ENCODE measurements at regions not wholly inside any gene's neighbourhood (a gene's known extent, or its start where the extent isn't known, plus 50 kb on each side); places are given as distances from the start of the nearest gene placed in this dataset.

- POLR2A ChIA-PET: no interaction called here
- Histone ChIP-seq H3K4me3 (ENCODE audit: low read depth, low read length) (no peak overlapping the region), H3K36me3 (ENCODE audit: control insufficient read depth in 2 of 2, insufficient read depth in 1 of 2, low read length in 2 of 2) (no peaks in the 10 kb centered on the region), H3K27ac (ENCODE audit: extremely low read depth, low read depth, low read length) (no peak overlapping the region), H3K9me3 (ENCODE audit: control insufficient read depth, insufficient read depth, low read depth, low read length) (no peaks in the 10 kb centered on the region), H3K4me1 (ENCODE audit: control insufficient read depth, insufficient read depth, low read length) (no peaks in the 10 kb centered on the region)
- no peak for TF ChIP-seq ZBTB6 (tag by site-specific recombination; IDR thresholded peaks at IDR 0.05)
- TF ChIP-seq KLF7 (tag by site-specific recombination; IDR thresholded peaks at IDR 0.05; ENCODE audit: borderline replicate concordance): no peak
- no peak for TF ChIP-seq FEZF1 (tag by site-specific recombination; IDR thresholded peaks at IDR 0.05)
- TF ChIP-seq ZNF510 (tag by site-specific recombination; IDR thresholded peaks at IDR 0.05; ENCODE audit: insufficient replicate concordance): no peak
- TF ChIP-seq ZNF501 (tag by site-specific recombination; IDR thresholded peaks at IDR 0.05): no peak
- no peak for TF ChIP-seq ZXDB (tag by site-specific recombination; IDR thresholded peaks at IDR 0.05)
- TF ChIP-seq YY2 (tag by site-specific recombination; IDR thresholded peaks at IDR 0.05): no peak
- no peak for TF ChIP-seq ZNF280C (tag by site-specific recombination; IDR thresholded peaks at IDR 0.05)
- TF ChIP-seq ZNF513 (tag by site-specific recombination; IDR thresholded peaks at IDR 0.05): no peak
- TF ChIP-seq ZNF600 (tag by site-specific recombination; IDR thresholded peaks at IDR 0.05): no peak
- TF ChIP-seq ZBTB48 (tag by site-specific recombination; IDR thresholded peaks at IDR 0.05): no peak
- CTCF ChIA-PET: no interaction called here
Measured at GRCh38 chr2:192584976-192585375, 390.2 kb upstream of the TMEFF2 start.

GRCh38 chr2:192579965-192580700, 385.4 kb upstream of the TMEFF2 start:
- ChIA-PET CTCF (no interaction called here), POLR2A (no interaction called here)
- Histone ChIP-seq H3K9me3 (ENCODE audit: control insufficient read depth, insufficient read depth, low read depth, low read length) (no peaks in the 10 kb centered on the region), H3K4me1 (ENCODE audit: control insufficient read depth, insufficient read depth, low read length) (no peaks in the 10 kb centered on the region), H3K27ac (ENCODE audit: extremely low read depth, low read depth, low read length) (no peak overlapping the region), H3K36me3 (ENCODE audit: control insufficient read depth in 2 of 2, insufficient read depth in 1 of 2, low read length in 2 of 2) (no peaks in the 10 kb centered on the region), H3K4me3 (ENCODE audit: low read depth, low read length) (no peak overlapping the region)
- TF ChIP-seq ZNF510 (tag by site-specific recombination; IDR thresholded peaks at IDR 0.05; ENCODE audit: insufficient replicate concordance) (no peak), ZNF791 (tag by site-specific recombination; IDR thresholded peaks at IDR 0.05) (no peak), ZNF423 (tag by site-specific recombination; IDR thresholded peaks at IDR 0.05) (no peak), GLI2 (tag by site-specific recombination; IDR thresholded peaks at IDR 0.05; ENCODE audit: borderline replicate concordance, low read depth) (no peak)

GRCh38 chr2:192578780-192579179, 384.0 kb upstream of the TMEFF2 start:
- no peaks in the 10 kb centered on the region for H3K4me1 ChIP-seq (ENCODE audit: control insufficient read depth, insufficient read depth, low read length)
- ChIA-PET CTCF (interaction anchor here (0.6 kb wide), 1 partner anchor 772 kb away, joined by 3 read pairs; no protein-coding TSS in a partner anchor), POLR2A (no interaction called here)
- TF ChIP-seq ZNF768 (tag by site-specific recombination; IDR thresholded peaks at IDR 0.05): no peak
- no peak for TF ChIP-seq ZNF560 (tag by site-specific recombination; IDR thresholded peaks at IDR 0.05; ENCODE audit: borderline replicate concordance)
- no peak for TF ChIP-seq ZNF544 (tag by site-specific recombination; IDR thresholded peaks at IDR 0.05)
- no peak for TF ChIP-seq BCL11A (tag by site-specific recombination; IDR thresholded peaks at IDR 0.05; ENCODE audit: low read depth)
- TF ChIP-seq ZNF48 (tag by site-specific recombination; IDR thresholded peaks at IDR 0.05): no peak
- no peak for TF ChIP-seq KLF7 (tag by site-specific recombination; IDR thresholded peaks at IDR 0.05; ENCODE audit: borderline replicate concordance)
- TF ChIP-seq ZNF530 (tag by site-specific recombination; IDR thresholded peaks at IDR 0.05; ENCODE audit: low read depth): no peak
- no peak for TF ChIP-seq GFI1B (tag by site-specific recombination; IDR thresholded peaks at IDR 0.05)
- no peak for TF ChIP-seq ZNF555 (tag by site-specific recombination; conservative IDR thresholded peaks at IDR 0.05)
- H3K36me3 ChIP-seq (ENCODE audit: control insufficient read depth in 2 of 2, insufficient read depth in 1 of 2, low read length in 2 of 2): no peaks in the 10 kb centered on the region
- no peak overlapping the region for H3K4me3 ChIP-seq (ENCODE audit: low read depth, low read length)
- H3K9me3 ChIP-seq (ENCODE audit: control insufficient read depth, insufficient read depth, low read depth, low read length): no peaks in the 10 kb centered on the region
- H3K27ac ChIP-seq (ENCODE audit: extremely low read depth, low read depth, low read length): no peak overlapping the region
